Kidney epithelial cell (primary cell): ENCODE measurements at regions not wholly inside any gene's neighbourhood (a gene's known extent, or its start where the extent isn't known, plus 50 kb on each side); places are given as distances from the start of the nearest gene placed in this dataset.

Experiments
- DNase-seq: peaks from one replicate; pipeline ENCODE4 v3.0.0-alpha.2; 2010; ENCODE audit warnings: low read depth
- H3K27me3 ChIP-seq: 2 replicates; pipeline ENCODE4 v1.6.0; 2011; ENCODE audit warnings: low read length; ENCODE audit not compliant: control insufficient read depth, insufficient read depth
- H3K36me3 ChIP-seq: 2 replicates; pipeline ENCODE4 v1.5.1; 2011; ENCODE audit warnings: low read length; ENCODE audit not compliant: control insufficient read depth, insufficient read depth
- H3K4me3 ChIP-seq: 2 replicates; pipeline ENCODE4 v1.5.1; 2011; ENCODE audit warnings: low read depth, mild to moderate bottlenecking, control low read depth, low read length
- TF ChIP-seq, protein P1 (sequence below): IDR thresholded peaks from 2 replicates; pipeline ENCODE4 v1.5.1; 2011; ENCODE audit warnings: mild to moderate bottlenecking, moderate library complexity, low read length, control low read depth, inconsistent platforms; ENCODE audit not compliant: insufficient read depth, poor library complexity, severe bottlenecking

DNA sequence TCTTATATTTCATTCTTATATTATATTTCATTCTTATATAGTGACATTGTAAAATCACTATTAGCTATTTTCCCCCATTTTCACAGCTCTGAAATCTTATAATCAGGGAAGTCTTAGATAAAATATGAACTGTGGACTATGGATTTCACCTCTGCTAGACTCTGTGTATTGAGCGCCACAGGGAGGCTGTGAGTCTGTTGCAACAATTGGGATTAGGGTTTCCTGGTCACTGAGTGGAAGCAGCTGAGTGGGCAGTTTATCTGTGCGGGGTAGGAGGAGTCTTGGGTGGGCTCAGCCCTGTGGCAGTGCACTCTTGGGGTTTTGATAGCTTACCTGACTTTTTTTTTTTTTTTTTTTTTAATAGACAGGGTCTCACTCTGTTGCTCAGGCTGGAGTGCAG, 249.5 kb downstream of the PTTG2 start:
- no peaks in the 10 kb centered on the region for H3K27me3 ChIP-seq

DNA sequence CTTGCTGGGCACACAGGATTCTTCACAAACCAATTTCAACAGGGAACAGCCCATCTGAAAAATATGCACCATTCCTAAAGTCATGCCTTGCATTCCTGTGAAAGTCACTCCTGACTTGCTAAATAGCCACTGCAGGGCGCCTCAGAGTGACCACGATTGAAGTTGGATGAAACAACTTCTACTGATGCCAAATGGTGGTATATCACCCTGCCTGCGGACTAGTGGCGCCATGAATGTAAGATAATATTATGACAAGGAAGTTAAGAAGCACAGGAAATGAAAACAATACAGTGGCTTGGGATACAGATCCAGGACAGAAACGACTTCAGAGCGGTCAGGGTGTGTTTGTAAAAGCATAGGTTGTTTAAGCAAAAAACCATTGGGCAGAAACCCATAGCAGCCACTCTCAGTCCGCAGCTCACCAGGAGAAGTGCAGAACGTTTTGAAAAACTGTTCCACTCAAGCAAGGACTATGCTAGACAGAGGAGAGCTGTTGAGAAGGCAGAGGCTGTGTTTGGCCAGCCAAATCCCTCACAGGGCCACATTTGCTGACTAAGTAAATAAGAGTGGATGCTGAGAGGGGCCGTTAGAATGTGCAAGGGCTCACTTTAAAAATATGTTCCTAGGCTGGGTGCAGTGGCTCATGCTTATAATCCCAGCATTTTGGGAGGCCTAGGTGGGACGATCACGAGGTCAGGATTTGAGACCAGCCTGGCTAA, 250.4 kb downstream of the PTTG2 start:
- TF ChIP-seq, protein P1, sequence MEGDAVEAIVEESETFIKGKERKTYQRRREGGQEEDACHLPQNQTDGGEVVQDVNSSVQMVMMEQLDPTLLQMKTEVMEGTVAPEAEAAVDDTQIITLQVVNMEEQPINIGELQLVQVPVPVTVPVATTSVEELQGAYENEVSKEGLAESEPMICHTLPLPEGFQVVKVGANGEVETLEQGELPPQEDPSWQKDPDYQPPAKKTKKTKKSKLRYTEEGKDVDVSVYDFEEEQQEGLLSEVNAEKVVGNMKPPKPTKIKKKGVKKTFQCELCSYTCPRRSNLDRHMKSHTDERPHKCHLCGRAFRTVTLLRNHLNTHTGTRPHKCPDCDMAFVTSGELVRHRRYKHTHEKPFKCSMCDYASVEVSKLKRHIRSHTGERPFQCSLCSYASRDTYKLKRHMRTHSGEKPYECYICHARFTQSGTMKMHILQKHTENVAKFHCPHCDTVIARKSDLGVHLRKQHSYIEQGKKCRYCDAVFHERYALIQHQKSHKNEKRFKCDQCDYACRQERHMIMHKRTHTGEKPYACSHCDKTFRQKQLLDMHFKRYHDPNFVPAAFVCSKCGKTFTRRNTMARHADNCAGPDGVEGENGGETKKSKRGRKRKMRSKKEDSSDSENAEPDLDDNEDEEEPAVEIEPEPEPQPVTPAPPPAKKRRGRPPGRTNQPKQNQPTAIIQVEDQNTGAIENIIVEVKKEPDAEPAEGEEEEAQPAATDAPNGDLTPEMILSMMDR, result no peak
- Histone ChIP-seq H3K36me3 (no peaks in the 10 kb centered on the region), H3K27me3 (no peaks in the 10 kb centered on the region), H3K4me3 (no peak overlapping the region)
- no peak for DNase-seq

More for the DNA sequence above, 249.5 kb downstream of the PTTG2 start:
- no peak overlapping the region for H3K4me3 ChIP-seq
- TF ChIP-seq, protein P1, result no peak
- H3K36me3 ChIP-seq, result no peaks in the 10 kb centered on the region
- no peak for DNase-seq

DNA sequence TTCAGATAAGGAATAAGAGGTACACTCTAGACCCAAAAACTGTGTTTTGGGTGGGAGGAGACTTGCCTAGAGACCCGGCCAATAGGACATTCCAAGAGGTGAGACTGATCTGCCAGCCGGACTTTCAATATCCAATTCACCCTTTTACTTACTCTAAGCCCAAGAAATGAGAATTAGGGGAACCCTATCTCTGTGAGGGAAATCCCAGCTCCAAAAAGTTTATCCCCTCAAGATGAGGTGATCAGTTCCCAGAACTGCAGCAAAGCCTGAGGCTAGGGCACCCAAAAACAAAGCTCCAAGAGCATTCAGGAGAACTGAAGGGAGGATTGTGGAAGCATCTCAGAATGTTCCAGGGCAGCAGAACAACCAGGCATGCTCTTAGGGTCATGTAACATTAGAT, 251.7 kb downstream of the PTTG2 start:
- Histone ChIP-seq H3K27me3 (no peaks in the 10 kb centered on the region), H3K36me3 (no peaks in the 10 kb centered on the region), H3K4me3 (no peak overlapping the region)
- TF ChIP-seq, protein P1, result no peak
- no peak for DNase-seq

DNA sequence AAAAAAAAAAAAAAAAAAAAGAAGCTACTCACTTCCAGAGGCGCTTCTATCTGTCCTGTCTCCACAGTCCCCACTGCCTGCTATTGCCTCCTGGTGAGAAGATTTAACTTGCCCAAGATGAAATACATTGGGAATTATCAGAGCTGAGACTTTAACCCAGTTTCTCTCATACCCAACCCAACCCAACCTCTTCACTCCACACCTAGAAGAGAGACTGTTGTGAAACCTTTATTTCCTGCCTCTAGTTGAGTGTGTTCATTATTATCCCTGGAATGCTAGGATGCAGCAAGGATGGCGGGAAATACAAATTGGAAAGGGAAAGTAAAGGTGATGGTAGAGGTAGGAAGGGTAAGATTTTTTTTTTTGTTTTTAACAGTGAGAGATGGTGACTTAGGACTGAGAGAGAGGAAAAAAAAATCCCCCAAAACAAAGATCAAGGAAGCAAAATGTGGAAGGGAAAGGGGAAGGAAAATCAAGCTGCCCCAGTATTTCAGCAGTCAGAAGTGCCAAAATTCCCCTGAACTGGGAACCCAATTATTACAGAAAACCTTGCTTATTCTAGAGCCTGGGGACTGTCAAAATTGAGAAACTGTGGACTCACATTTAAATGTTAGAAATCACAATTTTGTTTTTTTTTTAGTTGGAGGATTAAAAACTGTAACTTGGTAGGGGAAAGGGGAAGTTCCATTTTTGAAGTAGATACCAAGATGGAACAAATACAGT, 253.0 kb downstream of the PTTG2 start:
- TF ChIP-seq, protein P1, result no peak
- DNase-seq, result no peak
- Histone ChIP-seq H3K4me3 (no peak overlapping the region), H3K36me3 (no peaks in the 10 kb centered on the region), H3K27me3 (no peaks in the 10 kb centered on the region)

DNA sequence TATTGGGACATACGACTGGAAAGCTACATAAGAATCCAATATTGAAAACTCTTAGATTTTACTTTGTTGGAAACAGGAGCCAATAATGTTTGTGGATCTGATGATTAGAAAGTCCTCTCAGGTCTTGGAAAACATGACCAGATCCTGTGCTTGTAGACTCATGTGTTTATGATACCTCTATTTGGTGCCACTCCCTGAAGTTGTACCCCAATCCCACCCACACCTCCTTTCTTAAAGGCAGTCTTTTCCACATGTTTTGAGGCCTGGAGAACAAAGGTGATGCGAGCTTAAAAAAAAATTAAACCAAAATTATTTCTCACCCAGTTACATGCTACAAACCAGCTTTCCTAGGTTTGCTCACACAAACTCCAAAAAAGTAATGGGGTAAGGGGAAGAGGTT, 262.7 kb downstream of the PTTG2 start:
- H3K36me3 ChIP-seq, result no peaks in the 10 kb centered on the region
- no peak for DNase-seq
- TF ChIP-seq, protein P1, result no peak
- H3K4me3 ChIP-seq, result no peak overlapping the region
- no peaks in the 10 kb centered on the region for H3K27me3 ChIP-seq
